NB4 (cell line): ENCODE measurements at regions not wholly inside any gene's neighbourhood (a gene's known extent, or its start where the extent isn't known, plus 50 kb on each side); places are given as distances from the start of the nearest gene placed in this dataset.
A peak's percentile ranks its signal among the peaks of the same experiment; 100 is the strongest.

Experiments used
- DNase-seq: peaks from one replicate; pipeline ENCODE4 v3.0.0; 2010; ENCODE audit warnings: low read depth
- H3K4me3 ChIP-seq: one replicate; pipeline ENCODE4 v1.5.1; 2011; ENCODE audit warnings: mild to moderate bottlenecking, low read depth, low read length, moderate library complexity
- MYC ChIP-seq: IDR thresholded peaks from 2 replicates; pipeline ENCODE4 v1.6.1; 2011; ENCODE audit warnings: low read depth, low read length
- POLR2A ChIP-seq: IDR thresholded peaks from 2 replicates; pipeline ENCODE4 v1.6.1; 2011; ENCODE audit warnings: mild to moderate bottlenecking; ENCODE audit not compliant: insufficient read length; ENCODE audit errors: extremely low read depth
- TF ChIP-seq, protein P1 (sequence below): IDR thresholded peaks from 2 replicates; pipeline ENCODE4 v1.6.1; 2011; ENCODE audit warnings: low read depth, low read length
- TF ChIP-seq, protein P2 (sequence below): IDR thresholded peaks from one replicate; pipeline ENCODE4 v1.5.1; 2012; ENCODE audit warnings: low read depth, low read length

DNA sequence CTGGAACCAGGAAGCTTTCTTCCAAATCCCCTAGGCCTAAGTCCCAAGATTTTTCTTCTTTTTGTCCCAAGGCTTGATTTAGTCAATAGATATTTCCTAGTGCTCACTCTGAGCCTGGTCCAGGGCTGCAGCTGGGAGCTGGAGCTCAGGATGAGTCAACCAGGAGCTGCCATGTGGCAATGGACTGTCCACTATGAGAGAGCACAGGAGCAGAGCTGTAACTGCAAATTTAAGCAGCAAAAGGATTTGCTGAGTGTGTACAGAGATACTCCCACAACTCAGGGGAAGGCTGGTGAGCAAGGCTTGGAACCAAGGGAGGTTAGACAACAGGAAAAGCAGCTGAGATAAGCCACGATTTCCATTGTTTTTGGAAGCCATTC is 92.1 kb upstream of the CXCL12 start:
- DNase-seq: no peak
- no peak overlapping the region for H3K4me3 ChIP-seq
- TF ChIP-seq POLR2A (no peak), MYC (no peak)
- TF ChIP-seq, protein P1, sequence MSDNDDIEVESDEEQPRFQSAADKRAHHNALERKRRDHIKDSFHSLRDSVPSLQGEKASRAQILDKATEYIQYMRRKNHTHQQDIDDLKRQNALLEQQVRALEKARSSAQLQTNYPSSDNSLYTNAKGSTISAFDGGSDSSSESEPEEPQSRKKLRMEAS: no peak
- TF ChIP-seq, protein P2, sequence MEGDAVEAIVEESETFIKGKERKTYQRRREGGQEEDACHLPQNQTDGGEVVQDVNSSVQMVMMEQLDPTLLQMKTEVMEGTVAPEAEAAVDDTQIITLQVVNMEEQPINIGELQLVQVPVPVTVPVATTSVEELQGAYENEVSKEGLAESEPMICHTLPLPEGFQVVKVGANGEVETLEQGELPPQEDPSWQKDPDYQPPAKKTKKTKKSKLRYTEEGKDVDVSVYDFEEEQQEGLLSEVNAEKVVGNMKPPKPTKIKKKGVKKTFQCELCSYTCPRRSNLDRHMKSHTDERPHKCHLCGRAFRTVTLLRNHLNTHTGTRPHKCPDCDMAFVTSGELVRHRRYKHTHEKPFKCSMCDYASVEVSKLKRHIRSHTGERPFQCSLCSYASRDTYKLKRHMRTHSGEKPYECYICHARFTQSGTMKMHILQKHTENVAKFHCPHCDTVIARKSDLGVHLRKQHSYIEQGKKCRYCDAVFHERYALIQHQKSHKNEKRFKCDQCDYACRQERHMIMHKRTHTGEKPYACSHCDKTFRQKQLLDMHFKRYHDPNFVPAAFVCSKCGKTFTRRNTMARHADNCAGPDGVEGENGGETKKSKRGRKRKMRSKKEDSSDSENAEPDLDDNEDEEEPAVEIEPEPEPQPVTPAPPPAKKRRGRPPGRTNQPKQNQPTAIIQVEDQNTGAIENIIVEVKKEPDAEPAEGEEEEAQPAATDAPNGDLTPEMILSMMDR: no peak

DNA sequence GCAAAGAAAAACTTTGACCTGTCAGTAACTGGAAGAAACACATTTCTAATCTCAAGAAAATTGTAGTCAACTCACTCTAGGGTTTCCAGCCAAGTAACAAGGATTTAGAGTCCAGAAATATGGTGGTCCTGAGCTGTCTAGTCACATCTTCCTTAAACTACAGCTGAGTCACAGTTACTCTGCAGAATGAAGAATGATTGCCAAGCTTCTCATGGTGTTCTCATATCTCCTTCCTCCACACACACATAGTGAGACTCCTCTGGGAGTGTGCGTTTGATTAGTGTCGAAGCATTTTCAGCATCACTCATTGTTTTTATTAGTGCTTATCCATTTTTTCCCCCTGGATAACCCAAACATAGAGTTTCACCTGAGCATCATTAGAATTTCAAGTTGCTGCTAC is 93.1 kb upstream of the CXCL12 start:
- TF ChIP-seq MYC (no peak), POLR2A (no peak)
- no peak overlapping the region for H3K4me3 ChIP-seq
- no peak for DNase-seq

DNA sequence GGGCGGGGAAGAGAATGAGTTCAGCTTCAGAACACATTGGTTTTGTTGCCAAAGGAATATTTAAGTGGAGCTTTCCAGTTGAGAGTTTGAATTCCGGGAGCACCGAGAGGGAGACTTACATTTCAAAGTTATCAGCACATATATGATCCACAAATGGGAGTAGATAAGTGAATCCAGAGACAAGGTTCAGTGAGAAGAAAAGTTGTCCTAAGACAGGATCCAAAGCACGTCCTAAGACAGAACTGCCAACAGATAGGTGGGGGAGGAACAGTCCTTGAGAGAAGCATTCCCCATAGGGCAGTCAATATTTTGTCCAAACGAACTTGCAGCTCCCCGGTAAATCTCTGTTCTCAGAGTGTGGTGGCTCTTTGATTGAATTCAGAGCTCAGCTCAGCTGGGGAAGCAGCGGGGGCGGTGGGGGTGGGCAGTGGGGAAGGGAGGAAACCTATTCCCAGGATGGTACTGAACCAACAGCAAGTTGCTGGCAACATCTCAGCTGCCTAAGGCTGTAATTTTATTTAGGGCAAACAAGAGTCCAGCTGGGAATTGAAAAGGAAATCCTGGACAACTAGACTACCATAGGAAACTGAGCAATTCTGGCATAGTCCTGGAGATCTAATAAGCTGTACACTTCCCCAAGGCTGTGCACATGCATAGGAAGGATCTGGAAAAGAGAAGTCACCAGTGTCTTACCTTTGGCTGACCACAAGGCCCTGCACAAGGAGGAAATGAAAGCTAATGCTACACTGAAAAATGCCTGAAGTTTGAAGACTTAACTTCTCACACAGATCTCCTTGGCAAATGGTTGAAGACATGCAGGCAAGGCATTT is 94.2 kb upstream of the CXCL12 start:
- no peak overlapping the region for H3K4me3 ChIP-seq
- TF ChIP-seq, protein P1: no peak
- no peak for TF ChIP-seq POLR2A
- TF ChIP-seq, protein P2: no peak
- TF ChIP-seq MYC: no peak
- peak; percentile 38 for DNase-seq

DNA sequence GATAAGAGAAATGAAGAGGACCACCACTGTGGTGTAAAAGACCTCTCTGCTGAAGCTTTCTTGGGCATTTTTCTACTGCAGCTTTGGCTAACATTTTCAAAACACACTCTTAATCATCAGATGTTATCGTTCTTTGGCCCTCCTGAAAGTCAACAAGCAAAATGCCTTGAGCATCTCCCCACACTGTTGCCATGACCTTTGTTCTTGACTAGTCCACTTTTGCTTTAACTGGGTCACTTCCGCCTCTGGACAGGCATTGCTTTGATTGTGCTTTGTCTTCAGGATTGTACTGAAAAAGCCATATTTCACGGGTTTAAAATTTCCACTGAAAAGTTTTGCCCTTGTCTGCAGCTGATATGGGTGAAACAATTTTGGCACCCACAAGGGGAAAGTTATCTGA is 107.8 kb upstream of the CXCL12 start:
- DNase-seq: no peak
- no peak overlapping the region for H3K4me3 ChIP-seq
- TF ChIP-seq, protein P2: no peak
- no peak for TF ChIP-seq POLR2A
- TF ChIP-seq MYC: no peak
- TF ChIP-seq, protein P1: no peak

DNA sequence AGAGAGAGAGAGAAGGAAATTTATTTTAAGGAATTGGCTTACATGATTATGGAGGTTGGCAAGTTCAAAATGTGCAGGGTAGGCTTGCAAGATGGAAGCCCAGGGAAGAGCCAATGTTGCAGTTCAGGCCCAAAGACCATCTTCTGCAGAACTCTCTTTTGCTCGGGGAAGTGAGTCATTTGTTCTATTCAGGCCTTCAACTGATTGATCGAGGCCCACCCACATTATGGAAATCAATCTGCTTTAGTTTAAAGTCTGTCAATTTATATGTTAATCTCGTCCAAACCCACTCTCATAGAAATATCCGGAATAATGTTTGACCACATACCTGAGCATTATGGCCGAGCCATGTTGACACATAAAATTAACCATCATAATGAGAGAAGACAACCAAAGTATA is 113.3 kb upstream of the CXCL12 start:
- H3K4me3 ChIP-seq: no peak overlapping the region
- no peak for DNase-seq
- TF ChIP-seq, protein P2: no peak
- TF ChIP-seq POLR2A: no peak
- TF ChIP-seq MYC: no peak
- TF ChIP-seq, protein P1: no peak

DNA sequence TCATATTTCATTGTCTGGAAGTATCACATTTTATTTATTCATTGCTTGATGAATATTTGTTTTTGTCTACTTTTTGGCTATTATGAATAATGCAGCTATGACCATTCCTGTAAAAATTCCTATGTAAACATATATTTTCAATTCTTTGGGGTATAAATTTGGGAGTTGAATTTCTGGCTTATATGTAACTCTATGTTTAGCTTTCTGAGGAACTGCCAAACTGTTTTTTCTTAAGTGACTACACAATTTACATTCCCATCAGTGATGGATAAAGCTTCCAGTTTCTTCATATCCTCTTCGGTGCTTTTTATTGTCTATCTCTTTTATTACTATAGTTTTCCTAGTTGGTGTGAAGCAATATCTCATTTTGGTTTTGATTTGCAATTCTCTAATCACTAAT is 115.6 kb upstream of the CXCL12 start:
- H3K4me3 ChIP-seq: no peak overlapping the region
- TF ChIP-seq, protein P2: no peak
- TF ChIP-seq, protein P1: no peak
- TF ChIP-seq MYC (no peak), POLR2A (no peak)
- DNase-seq: no peak
